Suppressor macrophage treated with lipopolysaccharide for 1 hour (primary cell): ENCODE measurements at regions not wholly inside any gene's neighbourhood (a gene's known extent, or its start where the extent isn't known, plus 50 kb on each side); places are given as distances from the start of the nearest gene placed in this dataset.

Source experiments
- DNase-seq, 3 donors: peaks; one replicate each; pipeline ENCODE4 v3.0.0-alpha.2; 2020 to 2022

DNA sequence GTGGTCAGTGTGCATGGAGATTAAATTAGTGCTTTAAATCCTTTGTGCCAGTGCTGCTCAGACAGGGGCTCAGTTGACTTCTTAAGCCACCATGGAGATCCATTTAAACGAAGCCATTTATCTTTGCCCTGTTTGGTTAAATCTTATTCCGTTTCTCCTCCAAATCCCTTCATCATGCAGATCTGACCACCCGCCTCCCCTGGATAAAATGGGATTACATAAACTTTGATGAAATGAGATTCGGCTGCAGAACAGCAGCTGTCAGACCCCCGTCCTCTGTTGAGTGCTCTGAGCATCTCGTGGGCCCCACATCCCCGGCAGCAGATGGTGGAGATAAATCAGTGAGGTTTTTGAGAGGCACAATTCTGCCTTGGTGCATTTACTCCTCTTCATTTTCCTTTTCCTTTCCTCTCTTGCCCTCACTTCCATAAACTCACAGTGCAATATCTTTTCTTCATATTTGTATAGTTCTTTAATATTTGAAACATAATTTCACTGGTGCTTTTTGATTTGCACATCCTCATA, 84.4 kb upstream of the TWIST2 start:
- DNase-seq = no peak

DNA sequence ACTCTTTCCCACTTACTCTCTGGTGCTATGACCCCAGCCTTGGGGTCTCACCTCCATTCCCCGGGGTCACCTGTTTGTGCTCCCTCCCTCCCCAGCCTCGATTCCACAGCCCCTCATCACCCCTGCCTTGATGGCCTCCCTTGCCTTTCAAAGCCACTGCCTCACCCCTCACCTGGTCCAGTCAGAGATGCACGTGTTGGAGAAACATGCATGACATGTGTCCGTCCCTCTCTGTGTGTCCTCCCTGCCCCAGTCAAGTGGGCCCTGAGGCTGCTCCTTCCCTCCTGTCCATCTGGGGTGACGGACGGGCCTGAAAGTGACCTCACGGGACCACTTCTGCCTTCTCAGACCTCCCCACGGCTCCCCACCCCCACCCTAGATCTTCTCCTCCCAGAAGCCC, 82.3 kb upstream of the TWIST2 start:
- DNase-seq = no peak

DNA sequence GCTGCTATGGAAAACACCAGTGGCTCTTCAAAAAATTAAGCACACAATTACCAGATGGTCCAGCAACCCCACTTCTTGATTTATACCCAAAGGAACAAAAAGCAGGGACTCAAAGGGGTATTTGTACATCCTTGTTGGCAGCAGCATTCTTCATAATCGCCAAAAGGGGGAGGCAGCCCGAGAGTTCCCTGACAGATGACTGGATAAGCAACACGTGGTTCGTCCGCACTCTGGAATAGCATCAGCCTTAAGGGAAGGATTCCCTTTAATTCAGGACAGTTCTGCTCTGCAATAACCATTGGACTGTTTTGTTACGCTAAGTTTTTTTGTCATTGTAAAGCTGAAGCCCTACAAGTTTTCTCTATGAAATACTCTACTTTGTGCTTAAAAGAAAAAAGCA, 76.7 kb upstream of the TWIST2 start:
- no peak for DNase-seq

DNA sequence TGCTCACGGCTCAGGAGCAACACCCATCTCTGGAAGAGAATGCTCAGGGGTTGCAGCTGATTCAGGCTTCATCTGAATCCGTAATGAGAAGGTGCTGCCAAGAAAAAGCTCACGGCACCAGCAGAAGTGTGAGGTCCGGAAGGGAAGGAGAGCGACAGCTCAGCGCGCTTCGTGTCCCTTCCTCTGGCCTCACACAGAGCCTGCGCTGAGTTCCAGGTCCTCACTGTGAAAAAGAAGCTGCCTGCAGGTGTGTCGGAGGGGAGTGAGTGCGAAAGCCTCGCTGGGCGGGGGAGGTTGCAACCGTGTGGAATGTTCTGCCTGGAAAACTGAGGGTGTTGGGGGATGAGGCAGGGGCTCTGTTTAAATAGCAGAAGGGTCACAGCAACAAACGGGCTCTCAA, 76.2 kb upstream of the TWIST2 start:
- DNase-seq = no peak

DNA sequence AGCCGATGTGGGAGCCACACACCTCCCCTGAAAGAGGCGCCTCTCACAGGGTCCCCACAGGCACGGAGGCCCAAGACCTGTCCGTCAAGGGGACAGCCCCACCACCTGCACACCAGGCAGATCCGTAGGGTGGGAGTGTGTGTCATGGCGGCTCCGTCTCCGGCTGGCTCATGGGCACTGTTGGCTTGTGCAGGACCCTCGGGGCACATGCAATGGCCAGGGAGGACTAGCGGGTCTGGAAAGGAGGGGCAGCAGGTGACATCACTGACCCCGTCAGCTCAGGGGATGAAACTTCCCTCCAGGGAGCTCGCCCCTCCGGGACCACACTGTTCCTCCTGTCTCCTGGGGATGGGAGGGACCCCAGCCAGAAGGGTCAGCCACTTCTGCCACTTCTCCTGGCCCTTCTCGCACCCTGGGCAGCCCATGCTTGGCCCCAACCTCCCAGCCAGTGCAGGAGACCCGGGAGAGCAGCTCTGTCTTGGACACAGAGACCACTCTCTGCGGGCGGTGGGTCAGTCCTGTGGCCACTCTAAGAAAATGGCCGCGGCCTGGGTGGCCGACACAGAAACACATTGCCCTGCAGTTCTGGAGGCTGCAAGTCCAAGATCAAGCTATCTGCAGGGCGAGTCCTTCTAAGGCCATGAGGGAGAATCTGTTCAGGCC, 75.1 kb upstream of the TWIST2 start:
- DNase-seq = no peak

DNA sequence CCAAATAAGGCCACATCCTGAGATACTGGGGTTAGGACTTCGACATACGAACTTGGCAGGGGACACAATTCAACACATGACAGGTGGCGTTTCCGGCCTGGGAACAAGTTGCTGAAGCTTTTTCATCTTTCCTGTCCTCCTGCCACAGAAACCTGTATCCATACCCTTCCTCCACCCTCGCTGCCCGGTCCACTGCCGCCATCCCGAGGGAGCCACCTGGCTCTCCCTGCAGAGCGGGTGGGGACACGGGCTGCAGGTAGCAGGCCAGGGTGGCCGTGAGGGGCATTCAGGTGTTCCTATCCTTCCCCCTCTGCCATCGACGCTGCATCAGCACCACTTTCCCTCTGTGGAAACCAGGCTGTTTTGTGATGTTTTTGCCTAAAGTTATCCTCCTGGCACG, 74.4 kb upstream of the TWIST2 start:
- no peak for DNase-seq

DNA sequence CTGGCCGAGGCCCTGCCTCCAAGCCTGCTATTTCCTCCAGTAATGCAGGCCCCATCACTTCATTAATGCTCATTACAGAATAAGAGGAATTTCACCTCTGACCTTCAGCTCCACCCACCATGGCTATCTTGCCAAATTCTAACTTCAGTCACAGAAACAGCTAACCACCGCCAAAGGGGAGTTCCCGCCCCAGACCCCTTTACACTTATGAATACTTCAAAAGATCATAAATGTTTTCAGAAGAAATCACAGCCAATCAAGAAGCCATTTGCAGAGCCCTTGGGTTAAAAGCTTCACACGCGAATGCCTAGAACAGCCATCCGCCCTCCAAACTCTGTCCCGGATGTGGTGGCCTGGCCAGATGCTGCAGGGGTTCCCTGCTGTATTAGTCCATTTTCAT, 73.8 kb upstream of the TWIST2 start:
- DNase-seq = no peak

DNA sequence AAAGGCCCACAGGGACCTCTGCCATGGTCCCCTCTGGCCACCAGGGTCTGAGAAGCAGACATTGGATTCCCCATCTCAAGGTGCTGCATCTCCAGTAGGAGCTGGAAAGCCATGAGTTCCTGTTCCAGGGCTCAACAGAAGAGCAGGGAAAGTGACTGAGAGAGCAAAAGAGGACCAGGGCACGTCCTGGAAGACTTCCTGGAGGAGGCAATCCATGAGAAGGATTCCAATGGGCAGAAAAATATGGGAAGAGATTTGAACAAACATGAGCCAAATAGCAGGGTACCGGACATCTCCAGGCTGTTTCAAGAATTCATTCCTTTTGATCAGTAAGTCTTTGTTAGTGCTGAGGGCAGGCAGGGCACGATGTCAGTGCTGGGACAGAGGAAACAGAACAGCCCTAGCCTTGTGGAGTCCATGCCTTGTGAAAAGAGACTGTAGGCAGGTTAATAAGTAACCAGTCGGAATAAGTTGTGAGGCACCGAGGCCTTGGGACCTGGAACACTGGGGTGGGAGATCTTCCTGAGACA, 72.8 kb upstream of the TWIST2 start:
- DNase-seq = no peak

DNA sequence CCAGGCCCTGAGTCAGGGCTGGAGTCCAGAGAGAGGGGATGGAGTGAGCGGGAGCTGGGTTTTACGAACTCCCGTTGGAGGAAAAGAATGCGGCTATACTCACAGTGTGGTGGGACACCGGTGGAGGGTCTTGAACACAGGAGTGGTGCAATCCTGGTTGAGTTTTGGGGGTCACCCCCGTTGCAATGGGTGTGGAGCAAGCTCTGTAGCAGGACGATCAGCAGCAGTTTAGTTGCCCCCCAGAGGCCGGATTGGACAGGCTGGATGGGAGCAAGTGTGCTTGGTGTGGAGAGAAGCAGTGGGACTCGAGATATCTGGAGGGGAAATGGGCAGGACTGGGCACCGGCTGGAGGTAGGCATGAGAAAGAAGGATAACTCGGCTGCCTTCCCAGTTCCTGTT, 72.3 kb upstream of the TWIST2 start:
- DNase-seq = no peak

DNA sequence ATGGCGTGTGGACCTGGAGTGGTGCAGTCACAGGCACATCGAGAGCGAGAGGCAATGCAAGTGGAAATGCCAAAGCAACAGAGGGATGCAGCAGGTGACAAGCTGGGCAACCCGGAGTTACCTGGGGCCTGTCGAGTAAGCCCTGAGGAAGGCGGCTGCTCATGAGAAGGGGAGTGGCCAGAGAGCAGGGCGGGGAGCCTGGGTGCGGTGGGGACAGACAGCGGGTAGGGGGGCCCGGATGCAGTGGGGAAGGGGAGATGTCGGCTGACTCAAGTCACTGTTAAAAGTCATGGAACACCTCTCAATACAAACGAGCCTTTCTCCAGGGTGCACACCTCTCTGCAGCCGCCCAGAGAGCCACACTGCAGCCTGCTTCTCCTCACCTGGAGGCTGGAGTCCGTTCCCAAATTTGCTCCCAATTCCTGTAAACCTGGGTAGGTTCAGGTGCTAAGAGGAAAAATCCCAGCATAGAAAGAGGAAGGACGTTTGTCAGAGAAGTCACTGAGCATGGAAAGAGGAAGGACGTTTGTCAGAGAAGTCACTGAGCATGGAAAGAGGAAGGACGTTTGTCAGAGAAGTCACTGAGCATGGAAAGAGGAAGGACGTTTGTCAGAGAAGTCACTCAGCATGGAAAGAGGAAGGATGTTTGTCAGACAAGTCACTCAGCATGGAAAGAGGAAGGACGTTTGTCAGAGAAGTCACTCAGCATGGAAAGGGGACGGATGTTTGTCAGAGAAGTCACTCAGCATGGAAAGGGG, 71.7 kb upstream of the TWIST2 start:
- peak in 1 of 3 donors; percentile 38 for DNase-seq

DNA sequence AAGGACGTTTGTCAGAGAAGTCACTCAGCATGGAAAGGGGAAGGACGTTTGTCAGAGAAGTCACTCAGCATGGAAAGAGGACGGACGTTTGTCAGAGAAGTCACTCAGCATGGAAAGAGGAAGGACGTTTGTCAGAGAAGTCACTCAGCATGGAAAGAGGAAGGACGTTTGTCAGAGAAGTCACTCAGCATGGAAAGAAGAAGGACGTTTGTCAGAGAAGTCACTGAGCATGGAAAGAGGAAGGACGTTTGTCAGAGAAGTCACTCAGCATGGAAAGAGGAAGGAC, 71.2 kb upstream of the TWIST2 start:
- peak in 2 of 3 donors; percentile 7 to 8 for DNase-seq

DNA sequence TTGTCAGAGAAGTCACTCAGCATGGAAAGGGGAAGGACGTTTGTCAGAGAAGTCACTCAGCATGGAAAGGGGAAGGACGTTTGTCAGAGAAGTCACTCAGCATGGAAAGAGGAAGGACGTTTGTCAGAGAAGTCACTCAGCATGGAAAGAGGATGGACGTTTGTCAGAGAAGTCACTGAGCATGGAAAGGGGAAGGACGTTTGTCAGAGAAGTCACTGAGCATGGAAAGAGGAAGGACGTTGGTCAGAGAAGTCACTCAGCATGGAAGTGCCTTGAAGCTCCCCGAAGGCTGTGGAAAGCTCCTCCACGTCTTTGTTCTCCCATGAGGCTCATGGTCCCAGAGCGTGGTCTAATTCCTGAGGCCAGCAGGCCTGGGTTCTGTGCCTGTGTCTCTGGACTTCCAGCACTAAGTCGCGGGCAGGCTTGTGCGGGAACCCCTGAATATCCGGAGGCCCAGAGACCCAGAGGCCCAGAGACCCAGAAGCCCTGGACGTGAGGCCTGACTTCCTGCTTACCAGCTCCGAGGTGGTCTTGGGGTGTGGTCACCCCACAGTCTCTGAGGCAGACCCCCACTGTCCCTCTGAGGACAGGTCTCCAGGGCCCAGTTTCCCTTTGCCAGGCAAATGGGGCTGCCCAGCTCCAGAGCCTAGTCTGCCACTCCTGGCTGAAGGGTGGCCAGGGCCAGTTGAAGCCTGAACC, 70.4 kb upstream of the TWIST2 start:
- DNase-seq = peak in 2 of 3 donors; percentile 9 to 28

DNA sequence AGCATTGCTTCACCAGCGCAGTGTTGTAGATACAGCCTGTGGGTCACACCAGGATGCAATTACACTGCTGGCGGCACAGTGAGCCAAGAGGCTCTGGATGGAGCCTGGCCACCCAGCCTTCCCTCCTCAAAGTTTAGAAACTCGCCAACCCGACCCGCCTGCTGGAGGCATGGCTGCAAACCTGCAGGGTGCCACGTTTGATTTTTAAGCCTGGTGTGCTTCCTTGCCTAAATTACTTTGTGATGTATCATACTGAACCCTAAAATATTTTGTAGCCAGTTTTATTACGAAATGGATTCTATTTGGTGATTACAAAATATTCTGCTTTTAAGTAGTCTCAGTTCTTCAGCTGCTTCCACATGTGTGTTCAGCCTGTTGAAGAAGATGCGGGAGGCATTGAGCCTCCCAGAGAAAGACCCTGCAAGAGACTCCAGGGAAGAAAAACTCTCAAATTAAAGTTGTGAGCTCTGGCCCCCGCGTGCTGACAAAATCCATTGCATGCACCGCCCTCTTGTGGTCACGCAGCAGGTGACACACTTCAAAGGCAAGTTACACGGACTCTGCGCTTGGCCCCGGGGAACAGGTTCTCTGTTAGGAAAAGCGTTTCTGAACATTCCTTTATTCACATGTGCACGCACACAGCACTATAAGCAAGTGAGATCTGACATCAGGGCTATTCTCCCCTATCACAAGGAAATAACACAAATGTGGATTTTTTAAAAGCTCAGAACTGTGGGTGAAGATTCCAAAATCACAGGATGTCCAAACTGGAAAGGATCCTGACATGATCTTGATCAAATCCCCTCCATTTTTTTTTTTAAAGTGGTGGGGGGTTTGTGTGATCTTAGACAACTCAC, 63.0 kb upstream of the TWIST2 start:
- peak; percentile 68 to 78 (median 78) for DNase-seq

DNA sequence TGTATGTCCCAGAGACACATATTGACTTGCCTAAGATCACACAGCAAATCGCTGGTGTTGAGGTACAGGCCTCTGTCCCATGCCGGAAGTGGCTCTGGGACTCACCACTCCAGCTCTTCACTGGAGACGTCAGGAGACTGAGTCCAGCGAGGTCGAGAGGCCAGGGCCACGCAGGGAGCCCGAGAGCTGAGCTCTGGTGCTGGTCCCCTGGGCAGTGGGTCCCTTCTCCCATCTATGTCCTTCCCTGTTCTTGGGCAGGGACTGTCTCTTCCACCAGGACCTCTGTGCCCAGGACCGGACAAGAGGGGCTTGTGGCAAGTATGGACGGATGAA, 62.4 kb upstream of the TWIST2 start:
- no peak for DNase-seq

DNA sequence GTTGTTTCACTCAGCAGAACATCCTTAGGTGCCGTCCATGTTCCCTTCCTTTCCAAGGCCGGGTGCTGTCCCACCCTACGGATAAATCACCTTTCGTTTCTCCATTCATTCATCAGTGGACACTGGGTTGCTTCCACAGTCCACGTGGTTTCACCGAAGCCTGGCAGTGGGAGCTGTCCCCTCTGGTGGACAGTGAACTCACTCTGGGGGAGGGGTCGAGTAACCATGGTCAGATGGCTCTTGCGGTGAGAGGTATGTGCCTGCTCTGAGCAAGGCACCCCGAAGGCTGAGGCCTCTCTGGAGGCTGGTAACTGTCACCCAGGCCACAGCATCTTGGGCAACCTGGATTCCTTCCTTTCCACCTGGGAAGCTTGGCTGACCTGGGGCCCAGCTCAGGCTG, 61.5 kb upstream of the TWIST2 start:
- DNase-seq = no peak

DNA sequence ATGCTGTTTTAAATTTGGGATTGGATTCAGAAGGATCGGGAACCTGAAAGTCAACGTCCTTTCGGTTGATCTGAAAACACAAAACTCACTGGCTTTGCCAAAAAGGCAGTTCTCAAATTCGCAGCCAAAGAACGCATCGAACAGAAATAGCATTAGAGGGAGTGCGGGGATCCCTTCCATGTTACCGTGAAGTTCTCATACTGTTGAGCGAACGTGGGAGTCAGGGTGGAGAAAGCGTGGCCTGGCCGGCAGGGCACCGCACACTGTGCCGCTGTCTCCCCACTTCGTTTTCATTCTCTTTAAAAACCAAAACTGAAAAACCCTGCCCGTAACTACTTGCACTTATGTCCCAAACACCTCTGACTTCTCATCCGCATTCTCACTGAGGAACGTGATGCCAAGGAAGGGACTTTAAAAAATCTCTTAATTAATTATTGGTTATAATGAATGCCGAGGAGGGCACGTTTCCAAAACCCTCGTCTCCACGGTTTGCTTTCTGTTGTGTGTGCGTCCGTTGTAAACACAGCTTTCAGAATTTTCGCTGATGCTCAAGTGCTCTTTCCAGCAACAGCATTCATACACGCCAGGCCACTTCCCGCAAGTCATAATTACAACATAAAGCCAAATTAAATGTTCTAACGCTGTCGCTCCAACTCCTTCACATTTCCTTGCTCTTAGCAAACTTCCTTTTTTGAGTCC, 60.9 kb upstream of the TWIST2 start:
- no peak for DNase-seq

DNA sequence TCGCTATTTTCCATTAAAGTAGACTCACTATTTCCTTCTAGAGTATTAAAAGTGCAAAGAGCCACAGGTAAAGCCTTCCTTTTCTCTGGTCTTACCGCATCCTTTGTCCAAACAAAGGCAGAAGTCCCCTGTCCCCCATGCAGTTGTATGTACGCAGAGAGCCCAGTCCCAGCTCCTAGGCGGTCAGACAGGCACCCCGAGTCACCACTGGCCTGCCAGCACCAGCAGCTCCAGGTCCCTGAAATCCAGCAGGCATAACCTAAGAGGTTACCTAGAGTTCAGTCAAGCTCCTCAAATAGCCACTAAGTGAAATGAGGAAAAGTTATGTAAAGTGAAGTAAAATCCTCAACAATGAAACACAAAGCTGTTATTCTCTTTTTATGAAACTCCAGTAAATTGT, 60.4 kb upstream of the TWIST2 start:
- no peak for DNase-seq

DNA sequence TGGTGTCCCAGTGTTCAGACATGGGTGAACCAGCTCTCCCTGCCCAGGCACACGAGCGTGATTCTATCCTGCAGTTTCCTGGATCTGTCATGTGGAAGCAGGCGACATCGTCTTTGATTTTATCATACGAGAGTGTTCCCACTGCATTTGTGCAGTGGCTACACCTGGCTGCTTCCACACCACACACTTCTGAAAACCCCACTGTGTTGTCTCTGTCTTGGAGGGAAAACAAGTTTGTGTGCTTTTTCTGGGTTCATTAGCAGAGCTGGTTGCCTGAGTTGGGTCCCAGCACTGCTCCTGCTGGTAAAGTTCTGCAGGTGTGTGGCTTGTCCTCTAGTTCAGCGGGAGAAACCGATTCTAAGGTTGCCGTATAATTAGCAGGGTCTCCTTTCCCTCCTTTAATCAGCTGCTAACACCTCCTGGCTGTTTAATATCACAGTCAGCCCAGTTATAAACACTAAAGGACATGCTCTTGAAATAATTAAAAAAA, 58.5 kb upstream of the TWIST2 start:
- DNase-seq = no peak

DNA sequence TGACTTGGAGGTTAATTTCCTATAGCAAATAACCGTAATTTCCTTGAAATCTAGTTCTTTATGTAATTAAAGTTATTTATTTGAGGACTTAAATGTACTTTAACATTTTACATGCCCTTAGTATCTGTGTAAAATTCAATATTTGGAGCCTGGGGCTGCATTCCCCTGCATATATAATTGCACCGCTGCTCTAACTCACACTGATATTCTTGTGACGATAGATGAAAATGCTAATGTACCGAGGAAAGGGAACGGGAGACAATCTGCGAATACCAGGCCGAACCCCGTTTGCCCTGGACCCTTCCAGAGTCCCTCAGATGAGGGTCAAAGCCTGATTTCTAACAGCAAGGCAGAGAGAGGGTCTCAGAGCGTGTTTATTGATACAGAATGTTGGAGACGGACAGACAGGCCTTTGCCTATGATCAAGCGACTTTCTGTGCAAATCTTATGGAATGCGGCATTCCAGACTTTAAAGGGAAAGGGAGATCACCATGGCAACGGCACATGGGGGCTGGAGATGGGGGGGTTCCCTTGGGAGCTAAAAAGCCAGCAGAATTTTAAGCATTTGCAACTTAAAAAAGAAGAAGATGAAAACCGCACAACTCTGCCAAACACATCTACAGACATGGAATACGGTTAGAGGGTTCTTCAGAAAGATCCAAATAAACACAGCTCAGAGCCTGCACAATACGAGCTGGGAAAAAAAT, 57.6 kb upstream of the TWIST2 start:
- no peak for DNase-seq

DNA sequence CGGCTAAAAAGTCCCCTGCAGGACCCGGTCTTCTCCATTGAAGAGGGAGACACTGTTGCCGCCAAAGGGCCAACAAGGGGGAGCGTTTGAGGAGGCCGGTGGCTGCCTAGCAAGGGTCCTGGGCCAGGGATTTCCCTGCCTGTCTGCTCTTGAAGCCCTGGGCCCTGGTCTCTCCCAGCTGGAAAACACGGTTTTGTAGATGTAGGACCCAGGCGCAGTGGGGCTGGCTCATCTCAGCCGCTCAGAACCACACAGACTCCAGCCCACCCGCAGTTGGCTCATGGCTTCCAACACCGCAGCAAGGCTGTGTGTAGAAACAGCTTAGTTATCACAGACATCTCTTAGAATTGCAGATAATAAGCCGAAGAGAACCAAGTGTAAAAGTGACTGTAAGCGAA, 57.1 kb upstream of the TWIST2 start:
- no peak for DNase-seq

DNA sequence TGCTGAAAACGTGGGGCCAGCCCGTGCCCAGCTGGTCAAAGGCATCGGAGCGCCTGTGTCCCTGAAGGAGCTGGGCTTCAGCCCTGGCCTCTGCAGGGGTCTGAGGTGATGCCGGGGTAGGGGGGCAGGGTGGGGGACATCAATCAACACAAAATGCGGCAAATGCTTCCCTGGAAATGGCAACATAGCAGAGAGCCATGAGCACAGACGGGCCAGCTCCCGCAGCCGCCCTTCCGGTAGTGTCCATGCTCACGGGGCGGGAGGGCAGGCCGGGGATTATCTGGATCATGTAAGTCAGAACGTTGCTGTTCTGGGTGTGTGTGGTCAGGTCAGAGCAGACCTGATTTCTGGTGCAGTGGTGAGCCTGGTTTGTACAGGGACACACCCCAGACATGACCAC, 56.5 kb upstream of the TWIST2 start:
- DNase-seq = no peak

DNA sequence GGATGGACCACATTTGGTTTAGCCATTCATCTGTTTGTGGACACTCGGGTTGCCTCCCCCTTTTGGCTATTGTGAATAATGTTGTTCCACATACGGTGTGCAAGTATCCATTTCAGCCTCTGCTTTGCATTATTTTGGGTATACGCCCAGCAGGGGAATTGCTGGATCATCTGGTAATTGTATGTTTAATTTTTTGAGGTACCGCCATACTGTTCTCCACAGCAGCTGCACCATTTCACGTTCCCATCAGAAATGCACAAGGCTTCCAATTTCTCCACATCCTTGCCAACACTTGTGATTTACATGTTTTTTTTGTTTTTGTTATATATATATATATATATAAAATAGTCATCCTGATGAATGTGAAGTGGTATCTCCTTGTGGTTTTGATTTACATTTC, 54.6 kb upstream of the TWIST2 start:
- DNase-seq = no peak
